Activated CD4-positive, CD25-positive, alpha-beta regulatory T cell treated with anti-CD3 and anti-CD28 coated beads, Interleukin-2, amount 50 U/mL, for 16 hours (primary cell): ENCODE measurements at regions not wholly inside any gene's neighbourhood (a gene's known extent, or its start where the extent isn't known, plus 50 kb on each side); places are given as distances from the start of the nearest gene placed in this dataset.
A peak's percentile ranks its signal among the peaks of the same experiment; 100 is the strongest.

Experiments used
- DNase-seq: peaks from one replicate; pipeline ENCODE4 v3.0.0-alpha.2; 2020; ENCODE audit warnings: low read depth, low spot score

GRCh38 chr15:94177112-94177511, 54.2 kb upstream of the MCTP2 start:
- DNase-seq, result no peak

- DNase-seq, result no peak
Observed at GRCh38 chr15:94175420-94175819, 55.9 kb upstream of the MCTP2 start.

- no peak for DNase-seq
Observed at GRCh38 chr15:94174399-94174802, 57.0 kb upstream of the MCTP2 start.

GRCh38 chr15:94168250-94168649, 63.1 kb upstream of the MCTP2 start:
- no peak for DNase-seq

GRCh38 chr15:94164971-94165370, 66.4 kb upstream of the MCTP2 start:
- no peak for DNase-seq

GRCh38 chr15:94164202-94164807, 67.1 kb upstream of the MCTP2 start:
- DNase-seq, result peak; percentile 4

GRCh38 chr15:94162939-94163338, 68.4 kb upstream of the MCTP2 start:
- no peak for DNase-seq

GRCh38 chr15:94154255-94154654, 77.1 kb upstream of the MCTP2 start:
- no peak for DNase-seq

- DNase-seq, result no peak
Observed at GRCh38 chr15:94145046-94145445, 86.3 kb upstream of the MCTP2 start.

GRCh38 chr15:94141802-94142201, 89.6 kb upstream of the MCTP2 start:
- no peak for DNase-seq

GRCh38 chr15:94135486-94136147, 95.7 kb upstream of the MCTP2 start:
- no peak for DNase-seq

GRCh38 chr15:94131875-94132274, 99.5 kb upstream of the MCTP2 start:
- no peak for DNase-seq

- no peak for DNase-seq
Observed at GRCh38 chr15:94130504-94130903, 100.9 kb upstream of the MCTP2 start.

GRCh38 chr15:94127006-94127405, 104.4 kb upstream of the MCTP2 start:
- DNase-seq, result no peak

GRCh38 chr15:94125698-94126097, 105.7 kb upstream of the MCTP2 start:
- DNase-seq, result no peak

GRCh38 chr15:94125156-94125555, 106.2 kb upstream of the MCTP2 start:
- DNase-seq, result no peak

- no peak for DNase-seq
Observed at GRCh38 chr15:94122516-94122915, 108.8 kb upstream of the MCTP2 start.

GRCh38 chr15:94119923-94120775, 111.2 kb upstream of the MCTP2 start:
- DNase-seq, result no peak

- DNase-seq, result no peak
Observed at GRCh38 chr15:94119298-94119811, 112.0 kb upstream of the MCTP2 start.

- DNase-seq, result no peak
Observed at GRCh38 chr15:94110476-94111130, 120.8 kb upstream of the MCTP2 start.

GRCh38 chr15:94107652-94108051, 123.7 kb upstream of the MCTP2 start:
- DNase-seq, result no peak

GRCh38 chr15:94105760-94106159, 125.6 kb upstream of the MCTP2 start:
- no peak for DNase-seq
